Epithelial cell of esophagus (primary cell): ENCODE measurements at regions not wholly inside any gene's neighbourhood (a gene's known extent, or its start where the extent isn't known, plus 50 kb on each side); places are given as distances from the start of the nearest gene placed in this dataset.
"Not testable (repeated sequence)": the region's sequence is repeated elsewhere in the genome, so short reads cannot be mapped to it uniquely, and the experiment has no call there.

ENCODE experiments used
- DNase-seq: peaks from one replicate; pipeline ENCODE4 v3.0.0; 2010; ENCODE audit warnings: low read depth
- H3K4me3 ChIP-seq: 2 replicates; pipeline ENCODE4 v1.5.1; 2011; ENCODE audit warnings: mild to moderate bottlenecking, low read length, control low read depth
- CTCF ChIP-seq: IDR thresholded peaks from 2 replicates; pipeline ENCODE4 v1.5.1; 2011; ENCODE audit warnings: low read depth, mild to moderate bottlenecking, low read length, control low read depth, inconsistent platforms; ENCODE audit not compliant: insufficient read depth; ENCODE audit errors: missing control alignments

DNA sequence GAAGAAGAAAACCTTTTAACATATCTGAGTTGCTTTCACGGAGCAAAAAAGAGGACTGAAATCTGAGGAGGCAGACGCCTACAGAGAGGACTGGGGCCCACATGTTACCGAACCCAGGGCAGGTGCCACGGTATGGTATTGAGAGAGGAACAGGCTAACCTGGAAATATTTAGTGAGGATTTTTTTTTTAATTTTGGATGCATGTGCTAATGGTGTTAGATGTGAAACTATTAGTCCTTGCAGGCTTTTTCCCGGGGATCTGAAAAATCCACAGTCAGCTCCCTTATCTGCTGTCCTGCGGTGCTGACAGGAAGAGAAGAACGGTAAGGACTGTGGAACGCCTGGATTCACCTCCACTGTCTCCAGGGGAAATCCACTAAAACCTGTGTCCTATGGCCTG is 819.7 kb downstream of the TMEM121 start:
- no peak overlapping the region for H3K4me3 ChIP-seq
- no peak for DNase-seq
- no peak for TF ChIP-seq CTCF

DNA sequence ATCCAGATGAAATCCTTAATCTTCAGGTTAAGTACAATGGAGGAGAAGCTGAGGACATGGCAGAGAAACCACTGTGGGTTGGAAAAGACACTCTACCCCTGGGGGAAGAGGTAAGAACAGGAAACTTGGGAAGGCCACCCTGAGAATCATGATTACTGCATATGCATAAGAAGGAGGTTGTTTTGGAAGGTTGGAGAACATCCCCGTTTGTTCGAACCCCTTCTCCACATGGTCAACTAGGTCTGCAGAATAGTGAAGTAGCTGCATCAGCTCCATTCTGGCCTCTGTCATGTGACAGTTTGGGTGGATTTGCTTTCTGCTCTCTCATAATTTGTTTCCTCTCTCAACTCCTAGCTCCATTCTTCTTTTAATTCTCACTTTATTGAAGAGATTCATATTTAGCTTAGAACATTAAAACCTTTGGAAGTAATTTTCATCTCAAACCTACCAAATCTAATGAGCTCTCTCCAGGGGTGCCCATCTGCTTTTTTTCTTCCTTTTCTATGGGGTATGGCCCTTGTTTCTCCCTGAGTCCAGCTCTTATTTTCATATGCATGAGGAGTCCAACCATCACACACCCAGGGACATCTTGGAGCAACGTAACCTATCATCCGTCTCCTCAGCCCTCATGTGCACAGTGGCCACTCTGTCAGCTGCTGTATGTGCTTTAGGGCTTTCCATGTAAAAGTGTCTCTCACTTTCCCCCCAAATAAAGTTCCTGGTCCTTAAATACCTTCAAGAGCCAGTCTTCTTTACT is 820.3 kb downstream of the TMEM121 start:
- DNase-seq, result no peak
- TF ChIP-seq CTCF, result no peak
- H3K4me3 ChIP-seq, result no peak overlapping the region

DNA sequence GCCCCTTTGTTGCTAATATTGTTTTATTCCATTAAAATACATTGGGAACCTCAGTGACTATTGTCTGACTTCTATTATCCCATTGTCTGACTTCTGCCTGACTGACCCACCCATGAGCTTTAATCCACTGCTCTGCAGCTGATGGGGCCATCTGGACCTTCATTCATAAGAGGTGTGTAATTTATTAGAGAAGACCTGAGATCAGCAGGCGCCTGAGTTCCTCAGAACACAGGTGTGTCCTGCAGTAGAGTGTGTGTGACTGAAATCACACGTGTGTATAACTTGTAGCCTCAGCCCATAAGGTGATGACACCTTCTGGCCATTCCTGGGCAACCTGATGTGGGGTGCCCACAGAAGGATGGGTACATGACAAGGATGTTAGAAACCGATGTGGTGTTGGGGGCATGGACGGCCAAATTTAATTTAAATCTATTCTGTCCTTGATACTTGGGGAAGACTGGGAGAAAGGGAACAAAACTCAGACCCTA is 821.0 kb downstream of the TMEM121 start:
- DNase-seq, result no peak
- TF ChIP-seq CTCF, result no peak
- H3K4me3 ChIP-seq, result no peak overlapping the region

DNA sequence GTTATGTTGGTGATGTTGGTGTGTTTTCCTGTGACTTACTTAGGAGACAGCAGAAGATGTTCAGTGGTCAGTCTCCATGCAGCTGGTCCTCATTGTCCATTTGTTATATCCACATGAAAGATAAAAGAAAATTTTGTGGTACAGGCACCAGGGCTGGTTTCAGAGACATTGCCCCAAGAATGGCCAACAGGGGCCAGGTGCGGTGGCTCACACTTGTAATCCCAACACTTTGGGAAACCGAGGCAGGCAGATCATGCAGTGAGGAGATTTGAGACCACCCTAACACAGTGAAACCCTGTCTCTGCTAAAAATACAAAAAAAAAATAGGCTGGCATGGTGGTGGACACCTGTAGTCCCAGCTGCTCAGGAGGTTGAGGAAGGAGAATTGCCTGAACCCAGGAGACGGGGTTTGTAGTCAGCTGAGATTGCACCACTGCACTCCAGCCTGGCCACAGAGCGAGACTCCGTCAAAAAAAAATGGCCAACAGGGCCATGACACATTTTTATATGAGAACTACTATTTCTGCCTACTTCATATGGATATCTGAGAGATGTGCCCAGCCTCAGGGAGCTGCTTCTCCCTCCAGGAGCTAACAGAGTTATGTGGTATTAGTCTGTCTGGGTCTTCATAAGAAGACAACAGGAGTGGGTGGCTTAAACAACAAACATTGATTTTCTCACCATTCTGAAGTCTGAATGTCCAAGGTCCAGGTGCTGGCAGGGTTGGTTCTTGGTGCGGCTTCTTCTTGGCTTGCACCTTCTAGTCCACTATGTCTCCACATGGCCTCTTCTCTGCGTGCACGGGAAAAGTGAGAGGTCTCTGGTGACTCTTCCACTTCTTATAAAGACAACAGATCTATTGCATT is 821.7 kb downstream of the TMEM121 start:
- TF ChIP-seq CTCF, result no peak
- DNase-seq, result no peak
- H3K4me3 ChIP-seq, result no peak overlapping the region

DNA sequence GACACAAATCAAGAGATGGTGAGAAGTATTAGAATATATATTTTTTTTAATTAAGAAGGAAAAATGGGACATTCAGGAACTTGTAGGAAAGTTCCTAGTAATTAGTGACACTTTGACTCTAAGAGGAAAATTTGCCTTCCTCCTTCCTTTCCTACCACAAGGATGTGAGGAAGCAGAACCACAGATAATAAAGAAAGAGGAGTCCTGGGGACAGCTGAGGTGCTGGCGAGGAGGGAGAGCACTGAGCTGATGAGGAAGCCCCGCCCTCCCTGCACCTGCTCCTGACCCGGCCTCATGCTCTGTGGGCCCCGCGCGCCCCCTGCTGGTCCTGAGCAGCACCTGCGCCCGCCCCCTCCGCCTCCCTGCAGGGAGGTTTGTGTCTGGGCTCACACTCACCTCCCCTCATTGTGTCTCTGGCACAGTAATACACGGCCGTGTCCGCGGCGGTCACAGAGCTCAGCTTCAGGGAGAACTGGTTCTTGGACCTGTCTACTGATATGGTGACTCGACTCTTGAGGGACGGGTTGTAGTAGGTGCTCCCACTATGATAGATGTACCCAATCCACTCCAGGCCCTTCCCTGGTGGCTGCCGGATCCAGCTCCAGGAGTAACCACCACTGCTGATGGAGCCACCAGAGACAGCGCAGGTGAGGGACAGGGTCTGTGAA is 822.6 kb downstream of the TMEM121 start:
- not testable (repeated sequence) for H3K4me3 ChIP-seq, DNase-seq

DNA sequence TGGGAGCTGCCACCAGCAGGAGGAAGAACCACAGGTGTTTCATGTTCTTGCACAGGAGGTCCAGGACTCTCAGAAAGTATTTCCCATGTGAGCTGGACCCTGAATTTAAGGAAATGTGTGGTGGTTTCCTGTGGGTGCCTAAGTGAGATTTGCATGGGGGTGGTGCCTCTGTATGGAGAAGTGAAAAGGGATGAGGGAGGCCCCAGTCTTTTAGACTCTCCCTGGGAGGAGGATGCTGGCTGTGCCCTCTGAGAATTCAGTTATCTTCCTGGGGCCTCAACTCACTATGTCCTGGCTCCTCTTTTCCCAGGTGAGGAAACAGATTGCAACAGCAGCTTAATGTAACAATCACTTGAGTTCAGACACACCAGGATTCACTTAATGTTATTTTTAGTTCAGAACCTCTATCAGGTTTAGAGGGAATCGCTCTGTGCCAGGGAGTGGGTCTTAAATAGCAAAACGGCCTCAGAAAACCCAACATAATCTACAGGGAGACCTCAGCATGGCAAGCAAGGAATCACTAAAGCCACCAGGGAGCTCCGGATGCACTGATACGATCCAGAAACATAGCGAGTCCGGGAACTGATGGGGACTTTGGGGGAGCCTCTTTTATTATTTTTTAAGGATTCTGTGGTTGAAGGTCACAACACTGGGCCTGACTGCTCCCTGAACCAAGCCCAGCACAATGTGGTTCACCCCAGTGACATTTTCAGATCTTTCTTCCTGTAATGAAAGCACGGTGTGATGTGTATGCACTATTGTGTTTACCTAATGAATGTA is 823.5 kb downstream of the TMEM121 start:
- DNase-seq, H3K4me3 ChIP-seq: not testable (repeated sequence)

GRCh38 chr14:106355007-106355791 is 828.8 kb downstream of the TMEM121 start:
- not testable (repeated sequence) for H3K4me3 ChIP-seq, DNase-seq

GRCh38 chr14:106355881-106356642 is 829.7 kb downstream of the TMEM121 start:
- H3K4me3 ChIP-seq, DNase-seq: not testable (repeated sequence)

DNA sequence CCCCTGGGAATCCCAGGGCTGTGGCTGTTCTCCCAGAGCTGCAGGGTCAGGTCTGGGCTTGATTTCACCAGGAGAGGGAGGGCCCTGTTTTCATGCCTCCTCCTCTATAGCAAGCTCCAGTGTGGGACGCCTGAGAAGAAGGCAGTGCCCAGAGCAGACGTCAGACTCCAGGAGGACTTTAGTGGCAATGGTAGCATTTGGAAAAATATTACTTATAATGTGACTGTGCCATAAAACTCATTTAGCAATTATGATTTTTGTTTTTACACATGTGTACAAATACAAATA is 830.2 kb downstream of the TMEM121 start:
- not testable (repeated sequence) for DNase-seq

GRCh38 chr14:106359157-106359887 is 832.9 kb downstream of the TMEM121 start:
- H3K4me3 ChIP-seq, DNase-seq: not testable (repeated sequence)

More for the DNA sequence above, 830.2 kb downstream of the TMEM121 start:
- not testable (repeated sequence) for H3K4me3 ChIP-seq

- not testable (repeated sequence) for H3K4me3 ChIP-seq, DNase-seq
Measured at GRCh38 chr14:106365371-106365770, 839.0 kb downstream of the TMEM121 start.
